Activated T-helper 9 cell treated with anti-CD3 and anti-CD28 coated beads, Interleukin-2, amount 50 U/mL, for 16 hours (primary cell): ENCODE measurements at regions not wholly inside any gene's neighbourhood (a gene's known extent, or its start where the extent isn't known, plus 50 kb on each side); places are given as distances from the start of the nearest gene placed in this dataset.

Experiments used
- DNase-seq: peaks from one replicate; pipeline ENCODE4 v3.0.0-alpha.2; 2020; ENCODE audit warnings: low read depth

DNA sequence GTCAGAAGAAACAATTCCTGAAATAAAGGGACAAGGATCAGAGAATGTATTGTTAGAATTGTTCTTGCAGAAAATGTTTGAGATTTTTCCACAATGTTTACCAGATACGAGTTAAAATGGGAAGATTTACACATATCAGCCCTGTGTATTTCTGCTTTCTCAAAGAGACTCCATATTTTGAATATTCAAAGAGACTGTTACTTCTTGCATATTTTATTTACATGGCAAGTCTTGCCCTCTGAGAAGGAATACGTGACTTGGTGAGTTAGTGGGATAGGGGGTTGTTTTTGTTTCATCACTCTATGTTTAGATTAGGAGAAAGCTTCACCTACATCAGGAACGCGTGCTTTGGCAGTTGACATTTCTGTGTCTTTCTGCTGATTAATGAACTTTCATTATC, 56.1 kb upstream of the ZDHHC17 start:
- no peak for DNase-seq

DNA sequence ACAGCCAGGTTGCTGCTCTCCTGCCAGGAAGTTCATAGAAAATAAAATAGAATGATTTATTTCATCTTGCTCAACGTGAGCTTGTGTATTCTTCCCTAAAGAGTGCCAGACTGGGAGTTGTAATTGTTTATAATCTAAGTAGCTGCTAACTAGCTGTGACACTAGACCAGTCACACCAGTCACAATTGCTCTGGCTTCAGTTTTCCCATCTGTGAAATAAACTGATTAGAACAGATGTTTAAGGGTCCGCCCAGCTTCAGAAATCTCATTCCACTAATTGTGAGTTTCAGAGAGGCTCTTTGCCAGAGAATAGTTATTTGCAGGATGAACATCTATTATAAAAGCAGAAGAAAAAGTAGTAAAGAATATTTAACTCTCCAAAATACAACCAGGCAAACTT, 55.6 kb upstream of the ZDHHC17 start:
- DNase-seq, result no peak

DNA sequence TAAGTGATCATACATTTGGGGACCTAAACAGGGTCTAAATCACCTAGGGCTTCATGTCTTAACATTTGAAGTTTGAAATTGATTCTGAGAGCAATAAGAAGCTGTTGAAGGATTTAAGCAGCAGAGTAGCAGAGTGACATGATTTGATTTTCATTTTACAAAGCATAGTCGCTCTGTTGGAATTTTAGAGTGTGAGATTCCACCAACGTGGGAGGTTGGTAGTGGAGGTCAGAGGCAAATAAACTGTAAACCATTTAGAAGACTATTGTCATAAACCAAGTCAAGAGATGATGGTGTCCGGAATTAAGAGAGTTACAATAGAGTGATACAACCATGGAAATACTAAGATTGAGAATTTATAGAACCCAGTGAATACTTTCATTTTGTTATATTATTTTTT, 52.7 kb upstream of the ZDHHC17 start:
- no peak for DNase-seq

DNA sequence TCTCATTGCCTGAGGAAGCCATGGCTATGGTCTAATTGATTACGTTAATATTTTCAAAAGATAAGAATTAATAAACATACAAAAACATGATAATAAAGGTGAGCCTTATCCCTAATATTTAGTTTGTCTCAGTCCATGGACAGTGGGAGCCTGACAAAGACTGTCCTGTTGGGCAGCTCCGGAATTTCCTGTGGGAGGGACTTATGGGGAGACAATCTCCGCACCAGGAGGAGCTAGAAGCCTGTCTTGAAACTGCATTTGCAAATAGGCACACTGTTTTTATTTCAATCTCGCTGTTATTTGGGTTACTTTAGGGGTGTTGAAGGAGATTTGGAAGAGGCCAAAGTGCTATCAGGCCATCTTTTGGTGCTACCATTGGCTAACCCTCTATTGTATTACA, 50.8 kb upstream of the ZDHHC17 start:
- DNase-seq, result no peak

DNA sequence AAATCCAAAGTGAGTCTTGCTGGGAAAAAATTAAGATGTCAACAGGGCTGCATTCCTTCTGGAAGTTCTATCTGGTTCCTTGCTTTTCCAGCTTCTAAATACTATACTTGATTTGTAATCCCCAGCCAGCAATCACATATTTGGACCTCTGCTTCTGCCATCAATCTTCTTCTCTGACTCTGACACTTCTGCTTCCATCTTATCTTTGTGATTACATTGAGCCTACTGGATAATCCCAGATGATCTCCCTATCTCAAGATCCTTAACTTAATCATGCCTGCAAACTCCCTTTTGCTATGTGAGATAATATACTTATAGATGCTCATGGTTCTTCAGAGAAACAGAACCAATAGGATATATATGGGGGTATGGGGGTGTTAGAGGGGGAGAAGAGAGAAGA, 49.9 kb upstream of the ZDHHC17 start:
- no peak for DNase-seq
